Lower lobe of right lung (tissue), 2 donors: ENCODE measurements at regions not wholly inside any gene's neighbourhood (a gene's known extent, or its start where the extent isn't known, plus 50 kb on each side); places are given as distances from the start of the nearest gene placed in this dataset.
"Not testable (repeated sequence)": the region's sequence is repeated elsewhere in the genome, so short reads cannot be mapped to it uniquely, and the experiment has no call there.

Experiments
- ATAC-seq, 2 donors: fragments of 200-7000 bp; cut with Tn5 transposase; one replicate each; pipeline ENCODE4 v1.9.1; 2020 to 2022; ENCODE audit warnings: mild to moderate bottlenecking in 2 of 2, moderate library complexity in 2 of 2
- DNase-seq: peaks from one replicate; pipeline ENCODE4 v3.0.0-alpha.2; 2020
- H3K27ac ChIP-seq: fragments of 200-600 bp; one replicate; pipeline ENCODE4 v1.8.0; 2022
- H3K27me3 ChIP-seq: fragments of 200-600 bp; one replicate; pipeline ENCODE4 v1.8.0; 2022; ENCODE audit warnings: low read depth
- H3K36me3 ChIP-seq: fragments of 200-600 bp; one replicate; pipeline ENCODE4 v1.8.0; 2022; ENCODE audit warnings: mild to moderate bottlenecking
- H3K4me1 ChIP-seq: fragments of 200-600 bp; one replicate; pipeline ENCODE4 v1.8.0; 2022
- H3K4me3 ChIP-seq: fragments of 200-600 bp; one replicate; pipeline ENCODE4 v1.8.0; 2022; ENCODE audit warnings: mild to moderate bottlenecking
- H3K9me3 ChIP-seq: fragments of 200-600 bp; one replicate; pipeline ENCODE4 v1.8.0; 2022
- intact Hi-C: fragments of 100-400 bp; cut with DNase I; formaldehyde crosslinking; loops from one replicate; pipeline ENCODE4 v1.11.0; 2022
- TF ChIP-seq, protein P1 (sequence below): fragments of 200-600 bp; IDR thresholded peaks from one replicate; pipeline ENCODE4 v1.8.0; 2022; ENCODE audit warnings: antibody characterized with exemption, mild to moderate bottlenecking
- donor health status: DM: no; HTN: yes; CAD: no; lungs with severe emphysema.

DNA sequence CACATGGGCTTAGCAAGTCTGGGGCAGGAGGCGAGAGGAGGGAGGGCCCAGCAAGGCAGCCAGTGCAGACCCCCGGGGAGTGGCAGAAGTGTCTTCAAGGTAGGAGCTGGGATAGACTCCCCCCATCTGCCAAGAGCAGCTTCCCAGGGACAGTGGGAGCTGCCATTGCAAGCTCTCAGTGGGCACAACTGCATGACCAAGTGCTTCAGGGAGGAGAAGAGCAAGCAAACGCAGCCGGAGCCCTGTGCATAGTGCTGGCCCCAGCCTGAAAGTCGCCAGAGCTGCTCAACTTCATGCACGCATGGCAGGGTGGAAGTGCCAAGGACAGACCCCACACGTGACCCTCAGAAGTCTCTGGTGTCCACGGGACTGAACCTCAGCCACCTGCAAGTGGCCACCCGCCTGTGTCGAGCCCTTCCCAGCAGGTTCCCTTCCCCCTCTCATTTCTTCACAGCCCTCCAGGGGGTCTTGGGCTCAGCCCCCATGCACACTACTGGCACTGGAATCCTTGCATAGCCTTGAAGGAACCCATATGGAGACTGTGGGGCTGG lies 89.4 kb downstream of the PLXNA1 start:
- no peak overlapping the region for H3K27ac ChIP-seq
- ATAC-seq (no peak), DNase-seq (peak; percentile 40)
- TF ChIP-seq, protein P1, sequence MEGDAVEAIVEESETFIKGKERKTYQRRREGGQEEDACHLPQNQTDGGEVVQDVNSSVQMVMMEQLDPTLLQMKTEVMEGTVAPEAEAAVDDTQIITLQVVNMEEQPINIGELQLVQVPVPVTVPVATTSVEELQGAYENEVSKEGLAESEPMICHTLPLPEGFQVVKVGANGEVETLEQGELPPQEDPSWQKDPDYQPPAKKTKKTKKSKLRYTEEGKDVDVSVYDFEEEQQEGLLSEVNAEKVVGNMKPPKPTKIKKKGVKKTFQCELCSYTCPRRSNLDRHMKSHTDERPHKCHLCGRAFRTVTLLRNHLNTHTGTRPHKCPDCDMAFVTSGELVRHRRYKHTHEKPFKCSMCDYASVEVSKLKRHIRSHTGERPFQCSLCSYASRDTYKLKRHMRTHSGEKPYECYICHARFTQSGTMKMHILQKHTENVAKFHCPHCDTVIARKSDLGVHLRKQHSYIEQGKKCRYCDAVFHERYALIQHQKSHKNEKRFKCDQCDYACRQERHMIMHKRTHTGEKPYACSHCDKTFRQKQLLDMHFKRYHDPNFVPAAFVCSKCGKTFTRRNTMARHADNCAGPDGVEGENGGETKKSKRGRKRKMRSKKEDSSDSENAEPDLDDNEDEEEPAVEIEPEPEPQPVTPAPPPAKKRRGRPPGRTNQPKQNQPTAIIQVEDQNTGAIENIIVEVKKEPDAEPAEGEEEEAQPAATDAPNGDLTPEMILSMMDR: no peak
- H3K4me1 ChIP-seq: peaks cover 11% of the 10 kb centered on the region
- H3K36me3 ChIP-seq: no peaks in the 10 kb centered on the region
- no peak overlapping the region for H3K4me3 ChIP-seq
- no peaks in the 10 kb centered on the region for H3K9me3 ChIP-seq
- no peaks in the 10 kb centered on the region for H3K27me3 ChIP-seq
- intact Hi-C loops: no loop called here

DNA sequence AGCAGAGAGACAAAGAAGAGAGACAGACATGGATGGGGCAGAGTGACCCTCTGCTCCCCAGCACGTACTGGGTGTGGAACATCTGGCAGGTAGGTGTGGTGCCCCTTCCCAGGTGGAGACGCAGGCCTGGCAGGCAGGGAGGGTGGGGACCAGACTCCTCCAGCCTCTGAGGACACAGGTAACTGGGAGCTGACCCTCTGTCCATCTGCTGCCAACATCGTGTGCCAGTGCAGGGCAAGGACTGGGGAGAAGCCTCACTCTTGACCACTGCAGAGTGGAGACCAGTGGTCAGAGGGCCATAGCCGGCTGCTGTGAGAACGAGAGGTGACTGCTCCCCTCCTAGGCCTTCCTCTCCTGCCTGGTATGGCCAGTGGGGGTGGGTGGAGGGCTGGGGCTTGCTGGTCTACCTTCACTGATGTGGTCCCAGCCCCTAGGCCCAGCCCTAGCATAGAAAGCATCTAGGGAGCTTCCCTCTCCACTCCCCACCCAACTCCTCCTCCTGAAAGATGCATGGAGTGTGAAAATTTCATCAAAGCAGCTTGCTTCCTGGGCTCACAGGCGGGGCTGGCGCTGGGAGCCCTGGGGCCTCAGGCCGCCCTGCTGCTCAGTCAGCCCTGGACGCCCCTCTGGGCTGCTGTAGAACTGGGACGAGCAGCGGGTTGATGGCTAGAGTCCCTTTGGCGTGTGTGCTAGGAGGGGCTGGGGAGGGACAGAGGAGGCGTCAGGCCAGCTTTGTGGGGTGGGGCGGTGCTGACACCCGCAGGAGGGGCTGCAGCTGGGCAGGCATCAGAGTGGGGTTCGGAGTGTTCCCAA lies 90.3 kb downstream of the PLXNA1 start:
- intact Hi-C loops: no loop called here
- no peaks in the 10 kb centered on the region for H3K36me3 ChIP-seq
- H3K27ac ChIP-seq: no peak overlapping the region
- peaks cover 11% of the 10 kb centered on the region for H3K4me1 ChIP-seq
- no peaks in the 10 kb centered on the region for H3K27me3 ChIP-seq
- H3K9me3 ChIP-seq: no peaks in the 10 kb centered on the region
- no peak overlapping the region for H3K4me3 ChIP-seq
- no peak for ATAC-seq
- peak; percentile 23 for DNase-seq
- TF ChIP-seq, protein P1: no peak

DNA sequence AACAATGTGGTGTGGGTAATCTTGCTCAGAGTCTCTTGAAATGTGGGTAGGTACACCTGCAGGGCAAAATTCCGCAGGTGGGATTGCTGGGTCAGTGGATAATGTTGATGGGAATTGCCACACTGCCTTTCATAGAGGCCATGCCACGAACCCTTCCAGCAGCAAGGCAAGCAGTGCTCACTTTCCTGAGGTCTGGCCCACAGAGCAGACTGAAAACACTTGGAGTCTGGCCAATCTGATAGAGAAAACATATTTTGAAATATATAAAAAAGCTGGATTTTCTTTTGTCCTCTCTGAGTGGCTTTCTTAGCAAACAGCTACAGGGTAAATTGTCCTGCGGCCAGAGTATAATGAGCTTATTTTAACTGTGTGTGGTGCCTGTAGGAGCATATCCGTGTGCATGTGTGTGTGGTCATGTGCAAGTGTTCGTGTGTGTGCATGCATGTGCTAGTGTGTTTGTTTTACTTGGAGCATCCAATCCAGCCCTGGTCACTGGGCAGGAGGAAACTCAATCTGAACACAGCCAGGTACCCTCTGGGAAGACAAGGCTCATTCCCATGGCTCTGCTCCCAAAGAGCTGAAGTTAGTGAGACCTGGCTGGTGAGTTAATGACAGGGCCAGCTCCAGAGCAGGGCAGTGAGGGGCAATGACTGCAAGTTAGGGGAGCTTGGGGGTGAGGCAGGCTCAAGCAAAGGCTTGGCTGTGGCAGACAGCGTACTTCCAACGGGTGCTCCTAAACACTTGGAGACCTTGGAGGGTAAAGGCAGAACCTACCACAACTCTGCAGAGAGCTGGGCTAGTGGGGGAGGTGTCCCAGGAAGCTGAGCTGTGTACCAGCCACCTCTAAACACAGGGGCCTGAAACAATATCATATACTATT lies 91.3 kb downstream of the PLXNA1 start:
- H3K36me3 ChIP-seq: no peaks in the 10 kb centered on the region
- DNase-seq (peak; percentile 26), ATAC-seq (no peak)
- H3K9me3 ChIP-seq: no peaks in the 10 kb centered on the region
- peaks cover 11% of the 10 kb centered on the region for H3K4me1 ChIP-seq
- TF ChIP-seq, protein P1: no peak
- no peak overlapping the region for H3K4me3 ChIP-seq
- no peaks in the 10 kb centered on the region for H3K27me3 ChIP-seq
- no peak overlapping the region for H3K27ac ChIP-seq
- intact Hi-C loops: no loop called here

DNA sequence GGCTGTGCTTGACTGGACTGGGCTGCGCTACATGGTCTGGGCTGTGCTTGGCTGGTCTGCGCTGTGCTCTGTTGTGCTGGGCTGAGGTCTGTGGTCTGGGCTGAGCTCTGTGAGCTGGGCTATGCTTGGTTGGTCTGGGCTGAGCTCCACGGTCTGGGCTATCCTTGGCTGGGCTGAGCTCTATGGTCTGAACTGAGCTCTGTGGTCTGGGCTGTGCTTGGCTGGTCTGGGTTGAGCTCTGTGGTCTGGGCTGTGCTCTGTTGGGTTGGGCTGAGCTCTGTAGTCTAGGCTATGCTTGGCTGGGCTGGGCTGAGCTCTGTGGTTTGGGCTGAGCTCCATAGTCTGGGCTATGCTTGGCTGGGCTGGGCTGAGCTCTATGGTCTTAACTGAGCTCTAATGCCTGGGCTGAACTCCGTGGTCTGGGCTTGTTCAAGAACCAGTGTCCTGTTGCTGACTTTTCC lies 92.0 kb downstream of the PLXNA1 start:
- TF ChIP-seq, protein P1: no peak
- DNase-seq (peak; percentile 51), ATAC-seq (peak; percentile 61 to 65)
- Histone ChIP-seq H3K4me3 (no peak overlapping the region), H3K4me1 (peaks cover 11% of the 10 kb centered on the region), H3K9me3 (no peaks in the 10 kb centered on the region), H3K27me3 (no peaks in the 10 kb centered on the region), H3K36me3 (no peaks in the 10 kb centered on the region), H3K27ac (no peak overlapping the region)
- intact Hi-C loops: no loop called here

DNA sequence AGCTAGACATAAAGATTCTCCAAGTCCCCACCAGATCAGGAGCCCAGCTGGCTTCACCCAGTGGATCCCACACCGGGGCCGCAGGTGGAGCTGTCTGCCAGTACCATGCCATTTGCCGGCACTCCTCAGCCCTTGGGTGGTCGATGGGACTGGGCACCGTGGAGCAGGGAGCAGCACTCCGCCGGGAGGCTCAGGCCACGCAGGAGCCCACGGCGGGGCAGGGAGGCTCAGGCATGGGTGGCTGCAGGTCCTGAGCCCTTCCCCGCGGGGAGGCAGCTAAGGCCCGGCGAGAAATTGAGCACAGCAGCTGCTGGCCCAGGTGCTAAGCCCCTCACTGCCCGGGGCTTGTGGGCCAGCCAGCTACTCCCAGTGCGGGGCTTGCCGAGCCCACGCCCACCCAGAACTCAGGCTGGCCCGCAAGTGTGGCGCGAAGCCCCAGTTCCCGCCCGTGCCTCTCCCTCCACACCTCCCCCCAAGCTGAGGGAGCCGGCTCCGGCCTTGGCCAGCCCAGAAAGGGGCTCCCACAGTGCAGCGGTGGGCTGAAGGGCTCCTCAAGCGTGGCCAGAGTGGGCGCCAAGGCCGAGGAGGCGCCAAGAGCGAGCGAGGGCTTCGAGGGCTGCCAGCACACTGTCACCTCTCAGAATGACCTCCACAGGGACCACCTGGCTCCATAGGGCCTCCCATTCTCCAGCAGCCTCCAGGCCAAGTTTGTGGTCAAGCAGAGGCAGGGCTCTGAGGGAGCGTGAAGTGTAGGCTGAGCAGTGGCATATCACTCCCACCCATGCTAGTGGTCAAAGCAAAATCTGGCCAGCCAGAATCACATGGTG lies 93.5 kb downstream of the PLXNA1 start:
- peak; percentile 27 for DNase-seq
- intact Hi-C loops: not testable (repeated sequence)

More for the DNA sequence above, 93.5 kb downstream of the PLXNA1 start:
- H3K4me3 ChIP-seq, H3K36me3 ChIP-seq, H3K9me3 ChIP-seq, H3K27ac ChIP-seq, ATAC-seq, H3K27me3 ChIP-seq: not testable (repeated sequence)
- peaks cover 11% of the 10 kb centered on the region for H3K4me1 ChIP-seq
